ENCODE measurements at regions not wholly inside any gene's neighbourhood (a gene's known extent, or its start where the extent isn't known, plus 50 kb on each side); places are given as distances from the start of the nearest gene placed in this dataset.

GRCh38 chr9:4384750-4385149, 84.9 kb upstream of the GLIS3 start:
- Histone ChIP-seq H3K27me3 (ENCODE audit: control insufficient read depth, insufficient read depth, low read length) (peaks cover 19% of the 10 kb centered on the region), H2BK20ac (ENCODE audit: low read depth, low read length) (no peak overlapping the region), H2AFZ (replicated peaks; ENCODE audit: low read length, poor library complexity) (no peak overlapping the region), H2AK9ac (replicated peaks; ENCODE audit: low read depth, low read length, poor library complexity) (no peak overlapping the region), H2AK5ac (ENCODE audit: low read depth, low read length) (no peak overlapping the region), H3K4me1 (ENCODE audit: control insufficient read depth, insufficient read depth, low read length) (no peaks in the 10 kb centered on the region), H3K27ac (ENCODE audit: insufficient read depth, low read length) (no peak overlapping the region), H4K20me1 (ENCODE audit: insufficient read depth, low read length) (no peaks in the 10 kb centered on the region), H3K9ac (ENCODE audit: low read depth, low read length) (no peak overlapping the region), H3K36me3 (ENCODE audit: control insufficient read depth, insufficient read depth, low read length) (no peaks in the 10 kb centered on the region), H3K18ac (ENCODE audit: low read depth, low read length) (no peak overlapping the region), H3K4me2 (ENCODE audit: low read depth, low read length) (no peak overlapping the region), H3K23ac (ENCODE audit: low read depth, low read length) (no peak overlapping the region), H3K9me3 (ENCODE audit: control insufficient read depth, insufficient read depth, low read length) (no peaks in the 10 kb centered on the region), H2BK15ac (ENCODE audit: low read depth, low read length) (no peak overlapping the region), H3K79me1 (ENCODE audit: low read depth in 1 of 2, low read length in 2 of 2) (no peaks in the 10 kb centered on the region), H3K4ac (ENCODE audit: low read depth, low read length) (no peak overlapping the region), H4K91ac (ENCODE audit: insufficient read depth, low read depth, low read length) (no peak overlapping the region), H4K8ac (ENCODE audit: low read depth in 2 of 2, low read length in 2 of 2) (no peak overlapping the region), H3K56ac (ENCODE audit: extremely low read depth, insufficient read depth, low read length) (no peak overlapping the region), H3K14ac (replicated peaks; ENCODE audit: low read depth, low read length) (no peak overlapping the region), H4K5ac (ENCODE audit: low read depth, low read length) (no peak overlapping the region), H2BK120ac (ENCODE audit: low read depth, low read length) (no peak overlapping the region), H2BK5ac (ENCODE audit: low read depth, low read length, poor library complexity, severe bottlenecking) (no peak overlapping the region), H3K4me3 (ENCODE audit: insufficient read depth, low read depth, low read length) (no peak overlapping the region), H3K9me1 (ENCODE audit: insufficient read depth, low read length) (no peaks in the 10 kb centered on the region)
- in situ Hi-C loops (cut with MboI; ENCODE audit: low sequenced_read_pairs) = loop anchor here (25.0 kb wide), 1 partner anchor 1203 kb away; no protein-coding TSS in a partner anchor
- no peak for DNase-seq
- TF ChIP-seq POLR2A (IDR thresholded peaks at IDR 0.05; ENCODE audit: low read depth, low read length) (no peak), MXI1 (IDR thresholded peaks at IDR 0.05; ENCODE audit: borderline replicate concordance, low read depth, low read length) (no peak), ELK1 (IDR thresholded peaks at IDR 0.05; ENCODE audit: borderline replicate concordance, low read depth, low read length) (no peak), USF2 (IDR thresholded peaks at IDR 0.05; ENCODE audit: low read depth, low read length) (no peak), MAFK (IDR thresholded peaks at IDR 0.05; ENCODE audit: low read depth, low read length) (no peak), CHD1 (IDR thresholded peaks at IDR 0.05; ENCODE audit: low read depth, low read length) (no peak), RFX5 (IDR thresholded peaks at IDR 0.05; ENCODE audit: low read depth, low read length) (no peak)
- dilution Hi-C loops (cut with HindIII; ENCODE audit: low sequenced_read_pairs, unreplicated experiment) = no loop called here
- WGBS, 2 experiments (ENCODE audit: extremely low coverage in 2 of 2, insufficient read length in 1 of 2) = 39% methylated on average over 3 of the region's 5 CpGs; no CpG with 5 or more reads in 1 of the 2 experiments
- CTCF ChIA-PET = no interaction called here
- no TSS peak for BruUV-seq (replicated peaks)
- POLR2A ChIA-PET (ENCODE audit: unreplicated experiment) = no interaction called here
- intact Hi-C loops (cut with micrococcal nuclease) = loop anchor here (5.0 to 10.0 kb wide), 3 partner anchors 358 to 540 kb away; partner anchors contain the start of gene AK3
- no peak for ATAC-seq (ENCODE audit: low read depth)

All from IMR-90 (cell line).